ENCODE measurements at regions not wholly inside any gene's neighbourhood (a gene's known extent, or its start where the extent isn't known, plus 50 kb on each side); places are given as distances from the start of the nearest gene placed in this dataset.

DNA sequence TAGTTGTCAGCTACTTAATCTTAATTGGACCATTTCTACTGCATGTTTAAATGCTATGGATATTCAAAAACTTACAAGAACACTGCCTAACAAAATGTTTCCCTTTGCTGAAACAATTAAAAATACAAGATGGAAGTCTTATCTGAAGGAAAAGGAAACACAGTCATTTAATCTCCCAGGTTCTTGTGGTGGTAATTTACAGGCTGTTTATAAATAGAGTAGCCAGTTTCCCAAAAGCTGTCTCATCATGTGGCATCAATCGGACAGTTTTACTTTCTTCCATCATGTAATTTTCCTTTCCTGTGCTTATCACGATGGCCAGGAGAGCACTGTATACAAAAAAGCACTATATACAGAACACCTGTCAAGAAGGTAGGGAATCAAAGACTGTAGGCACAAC, 368.1 kb downstream of the ZEB2 start:
- Mint-ChIP-seq H3K27me3 (ENCODE audit: low read depth in 2 of 2) (no peaks in the 10 kb centered on the region), H3K36me3 (no peaks in the 10 kb centered on the region), H3K4me1 (peaks cover 2 to 9% of the 10 kb centered on the region in 2 donors), H3K4me3 (no peak overlapping the region), H3K9me3 (no peaks in the 10 kb centered on the region), H3K27ac (no peak overlapping the region)
- H3K4me1 ChIP-seq (ENCODE audit: control insufficient read depth, insufficient read depth, low read length) = no peaks in the 10 kb centered on the region
- TF ChIP-seq, protein P1, sequence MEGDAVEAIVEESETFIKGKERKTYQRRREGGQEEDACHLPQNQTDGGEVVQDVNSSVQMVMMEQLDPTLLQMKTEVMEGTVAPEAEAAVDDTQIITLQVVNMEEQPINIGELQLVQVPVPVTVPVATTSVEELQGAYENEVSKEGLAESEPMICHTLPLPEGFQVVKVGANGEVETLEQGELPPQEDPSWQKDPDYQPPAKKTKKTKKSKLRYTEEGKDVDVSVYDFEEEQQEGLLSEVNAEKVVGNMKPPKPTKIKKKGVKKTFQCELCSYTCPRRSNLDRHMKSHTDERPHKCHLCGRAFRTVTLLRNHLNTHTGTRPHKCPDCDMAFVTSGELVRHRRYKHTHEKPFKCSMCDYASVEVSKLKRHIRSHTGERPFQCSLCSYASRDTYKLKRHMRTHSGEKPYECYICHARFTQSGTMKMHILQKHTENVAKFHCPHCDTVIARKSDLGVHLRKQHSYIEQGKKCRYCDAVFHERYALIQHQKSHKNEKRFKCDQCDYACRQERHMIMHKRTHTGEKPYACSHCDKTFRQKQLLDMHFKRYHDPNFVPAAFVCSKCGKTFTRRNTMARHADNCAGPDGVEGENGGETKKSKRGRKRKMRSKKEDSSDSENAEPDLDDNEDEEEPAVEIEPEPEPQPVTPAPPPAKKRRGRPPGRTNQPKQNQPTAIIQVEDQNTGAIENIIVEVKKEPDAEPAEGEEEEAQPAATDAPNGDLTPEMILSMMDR (IDR thresholded peaks at IDR 0.05) = no peak
- ATAC-seq = no peak
- H3K4me3 ChIP-seq (ENCODE audit: low read length) = no peak overlapping the region
- no peaks in the 10 kb centered on the region for H3K36me3 ChIP-seq (ENCODE audit: control insufficient read depth, insufficient read depth, low read length)
- WGBS (ENCODE audit: insufficient coverage) = 57% methylated on average over 2 of the region's 2 CpGs
- H3K27ac ChIP-seq (ENCODE audit: low read length) = no peak overlapping the region
- no peaks in the 10 kb centered on the region for H3K27me3 ChIP-seq (ENCODE audit: control insufficient read depth, insufficient read depth, low read length)
- intact Hi-C loops (cut with micrococcal nuclease) = no loop called here
- DNase-seq = no peak
- no peaks in the 10 kb centered on the region for H3K9me3 ChIP-seq (ENCODE audit: control insufficient read depth, insufficient read depth, low read length)

DNA sequence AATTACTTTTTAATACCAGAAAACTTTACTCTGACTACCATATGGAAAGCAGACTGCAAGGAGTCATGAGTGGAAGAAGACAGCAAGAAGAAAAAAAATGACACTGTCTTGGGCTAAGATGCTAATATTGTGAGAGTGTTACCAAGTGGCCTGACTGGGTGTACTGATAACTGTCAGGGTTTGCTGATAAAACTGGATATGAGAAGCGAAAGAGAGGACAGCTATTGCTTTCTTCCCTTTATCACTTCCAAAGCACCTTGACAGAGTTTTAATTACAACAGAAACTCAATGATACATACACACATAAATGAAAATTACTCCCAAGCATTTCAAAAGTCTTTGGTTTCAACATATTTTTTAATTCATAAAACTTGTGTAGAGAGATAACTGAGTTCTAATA, 368.5 kb downstream of the ZEB2 start:
- Mint-ChIP-seq H3K4me3 (no peak overlapping the region), H3K27ac (no peak overlapping the region), H3K9me3 (no peaks in the 10 kb centered on the region), H3K4me1 (peaks cover 0 to 9% of the 10 kb centered on the region in 2 donors), H3K36me3 (no peaks in the 10 kb centered on the region), H3K27me3 (ENCODE audit: low read depth in 2 of 2) (no peaks in the 10 kb centered on the region)
- Histone ChIP-seq H3K27ac (ENCODE audit: low read length) (no peak overlapping the region), H3K27me3 (ENCODE audit: control insufficient read depth, insufficient read depth, low read length) (no peaks in the 10 kb centered on the region), H3K4me3 (ENCODE audit: low read length) (no peak overlapping the region), H3K4me1 (ENCODE audit: control insufficient read depth, insufficient read depth, low read length) (no peaks in the 10 kb centered on the region), H3K36me3 (ENCODE audit: control insufficient read depth, insufficient read depth, low read length) (no peaks in the 10 kb centered on the region), H3K9me3 (ENCODE audit: control insufficient read depth, insufficient read depth, low read length) (no peaks in the 10 kb centered on the region)
- WGBS (ENCODE audit: insufficient coverage) = 100% methylated on average over 1 of the region's 1 CpG
- intact Hi-C loops (cut with micrococcal nuclease) = no loop called here
- no peak for DNase-seq
- TF ChIP-seq, protein P1 (IDR thresholded peaks at IDR 0.05) = no peak
- no peak for ATAC-seq

DNA sequence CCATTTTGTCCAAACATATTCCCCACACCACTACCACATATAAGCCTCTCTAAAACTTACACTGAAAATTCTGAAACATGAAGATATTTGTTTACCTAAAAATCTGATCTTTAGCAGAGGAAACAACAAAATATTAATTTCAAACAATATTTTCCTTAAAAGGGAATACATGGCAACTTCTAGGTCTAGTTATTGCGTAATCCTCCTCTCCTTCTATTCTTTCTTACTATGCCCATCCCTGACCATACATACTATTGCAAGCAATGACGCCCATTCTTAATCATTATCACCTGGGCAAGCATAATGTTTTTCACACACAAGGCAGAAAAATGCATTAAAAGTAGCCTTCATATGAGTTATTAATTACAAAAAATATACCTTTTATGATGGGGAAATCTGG, 372.6 kb downstream of the ZEB2 start:
- Mint-ChIP-seq H3K4me1 (peaks cover 4 to 7% of the 10 kb centered on the region in 2 donors), H3K36me3 (no peaks in the 10 kb centered on the region), H3K4me3 (no peak overlapping the region), H3K9me3 (no peaks in the 10 kb centered on the region), H3K27ac (no peak overlapping the region), H3K27me3 (ENCODE audit: low read depth in 2 of 2) (no peaks in the 10 kb centered on the region)
- no peaks in the 10 kb centered on the region for H3K9me3 ChIP-seq (ENCODE audit: control insufficient read depth, insufficient read depth, low read length)
- no peaks in the 10 kb centered on the region for H3K4me1 ChIP-seq (ENCODE audit: control insufficient read depth, insufficient read depth, low read length)
- WGBS (ENCODE audit: insufficient coverage) = 97% methylated on average over 2 of the region's 2 CpGs
- intact Hi-C loops (cut with micrococcal nuclease) = no loop called here
- DNase-seq (no peak), ATAC-seq (no peak)
- no peak overlapping the region for H3K4me3 ChIP-seq (ENCODE audit: low read length)
- H3K36me3 ChIP-seq (ENCODE audit: control insufficient read depth, insufficient read depth, low read length) = peaks cover 9% of the 10 kb centered on the region
- no peaks in the 10 kb centered on the region for H3K27me3 ChIP-seq (ENCODE audit: control insufficient read depth, insufficient read depth, low read length)
- no peak overlapping the region for H3K27ac ChIP-seq (ENCODE audit: low read length)
- TF ChIP-seq, protein P1 (IDR thresholded peaks at IDR 0.05) = no peak

DNA sequence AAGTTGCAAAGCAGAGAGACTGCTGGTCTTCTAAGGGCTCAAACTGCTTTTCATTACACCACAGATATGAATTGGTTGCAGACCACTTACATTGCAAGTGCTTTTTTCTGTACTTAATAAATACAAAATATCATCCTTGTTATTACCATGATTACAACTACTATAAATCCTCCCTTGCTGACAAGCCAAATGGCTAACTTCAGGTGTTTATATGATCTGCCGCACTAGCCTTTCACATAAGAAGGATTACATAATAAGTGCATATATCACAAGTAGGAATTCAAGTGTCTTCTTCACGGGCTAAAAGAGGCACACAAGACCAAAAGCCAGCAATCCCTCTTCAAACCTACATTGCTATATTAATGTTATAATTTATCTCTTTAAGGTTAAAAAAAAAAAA, 373.0 kb downstream of the ZEB2 start:
- intact Hi-C loops (cut with micrococcal nuclease) = no loop called here
- Histone ChIP-seq H3K27me3 (ENCODE audit: control insufficient read depth, insufficient read depth, low read length) (no peaks in the 10 kb centered on the region), H3K36me3 (ENCODE audit: control insufficient read depth, insufficient read depth, low read length) (peaks cover 9% of the 10 kb centered on the region), H3K9me3 (ENCODE audit: control insufficient read depth, insufficient read depth, low read length) (no peaks in the 10 kb centered on the region), H3K4me3 (ENCODE audit: low read length) (no peak overlapping the region), H3K27ac (ENCODE audit: low read length) (no peak overlapping the region), H3K4me1 (ENCODE audit: control insufficient read depth, insufficient read depth, low read length) (no peaks in the 10 kb centered on the region)
- 100% methylated on average over 1 of the region's 2 CpGs for WGBS (ENCODE audit: insufficient coverage)
- TF ChIP-seq, protein P1 (IDR thresholded peaks at IDR 0.05) = no peak
- Mint-ChIP-seq H3K4me1 (peaks cover 0 to 7% of the 10 kb centered on the region in 2 donors), H3K36me3 (no peaks in the 10 kb centered on the region), H3K27me3 (ENCODE audit: low read depth in 2 of 2) (no peaks in the 10 kb centered on the region), H3K4me3 (no peak overlapping the region), H3K27ac (no peak overlapping the region), H3K9me3 (no peaks in the 10 kb centered on the region)
- ATAC-seq (no peak), DNase-seq (no peak)

Measured in natural killer cell (primary cell).